Testis (tissue), 2 donors: ENCODE measurements at regions not wholly inside any gene's neighbourhood (a gene's known extent, or its start where the extent isn't known, plus 50 kb on each side); places are given as distances from the start of the nearest gene placed in this dataset.

Experiments used
- DNase-seq: peaks from one replicate; pipeline ENCODE4 v3.0.0-alpha.2; 2019
- H3K27ac ChIP-seq, 2 donors: fragments of 200-600 bp; sonication (generic); one replicate each; pipeline ENCODE4 v1.5.1; 2019
- H3K27me3 ChIP-seq: fragments of 200-600 bp; sonication (generic); one replicate; pipeline ENCODE4 v1.5.1; 2019
- H3K36me3 ChIP-seq: fragments of 200-600 bp; sonication (generic); one replicate; pipeline ENCODE4 v1.5.1; 2017; ENCODE audit warnings: low read depth; ENCODE audit errors: missing control alignments
- H3K4me1 ChIP-seq: fragments of 200-600 bp; sonication (generic); one replicate; pipeline ENCODE4 v1.5.1; 2019
- H3K4me3 ChIP-seq, 2 donors: fragments of 200-600 bp; sonication (generic); one replicate each; pipeline ENCODE4 v1.5.1; 2017 to 2019
- H3K9me3 ChIP-seq: fragments of 200-600 bp; sonication (generic); one replicate; pipeline ENCODE4 v1.5.1; 2017
- CTCF ChIP-seq, 3 experiments: fragments of 450-650 bp in 2 of 3; fragments of 200-600 bp in 1 of 3; sonication (generic) in 1 of 3; IDR thresholded peaks; one replicate each; pipeline ENCODE4 v1.5.1; 2016 to 2019; ENCODE audit warnings: antibody characterized with exemption in 3 of 3, mild to moderate bottlenecking in 2 of 3, moderate library complexity in 1 of 3
- POLR2A ChIP-seq: fragments of 450-650 bp; IDR thresholded peaks from one replicate; pipeline ENCODE4 v1.6.1; 2017; ENCODE audit warnings: antibody characterized with exemption, mild to moderate bottlenecking, moderate library complexity
- WGBS, 2 donors: methylation state at CpG; one replicate each; pipeline ENCODE4 v1.1.5; 2018; 5-methylcytosine and 5-hydroxymethylcytosine counted together
- intact Hi-C: fragments of 100-400 bp; cut with DNase I; formaldehyde crosslinking; loops from one replicate; pipeline ENCODE4 v1.15.1; 2023; ENCODE audit warnings: low total_unique reads

- intact Hi-C loops = no loop called here
- peak; percentile 21 for DNase-seq
- Histone ChIP-seq H3K9me3 (no peaks in the 10 kb centered on the region), H3K4me3 (no peak overlapping the region), H3K27ac (no peak overlapping the region), H3K36me3 (no peaks in the 10 kb centered on the region), H3K4me1 (peaks cover 5% of the 10 kb centered on the region), H3K27me3 (no peaks in the 10 kb centered on the region)
- 33 to 46% methylated on average over 7 of the region's 7 CpGs for WGBS, 2 donors
- TF ChIP-seq POLR2A (no peak), CTCF (IDR thresholded peaks at IDR 0.05) (no peak)
Observed at GRCh38 chr9:13941714-13942113, 372.2 kb downstream of the NFIB start.

GRCh38 chr9:13939701-13940490 lies 374.0 kb downstream of the NFIB start:
- Histone ChIP-seq H3K36me3 (no peaks in the 10 kb centered on the region), H3K27ac (no peak overlapping the region), H3K4me3 (no peak overlapping the region), H3K4me1 (peaks cover 5% of the 10 kb centered on the region), H3K27me3 (no peaks in the 10 kb centered on the region), H3K9me3 (no peaks in the 10 kb centered on the region)
- DNase-seq = no peak
- TF ChIP-seq CTCF (IDR thresholded peaks at IDR 0.05) = no peak
- TF ChIP-seq POLR2A = no peak
- WGBS, 2 donors = 78 to 81% methylated on average over 8 of the region's 8 CpGs
- intact Hi-C loops = no loop called here

- no peak overlapping the region for H3K27ac ChIP-seq
- H3K36me3 ChIP-seq = no peaks in the 10 kb centered on the region
- TF ChIP-seq POLR2A = no peak
- TF ChIP-seq CTCF (IDR thresholded peaks at IDR 0.05) = no peak
- H3K9me3 ChIP-seq = no peaks in the 10 kb centered on the region
- no peaks in the 10 kb centered on the region for H3K27me3 ChIP-seq
- H3K4me1 ChIP-seq = peaks cover 5% of the 10 kb centered on the region
- H3K4me3 ChIP-seq = no peak overlapping the region
- WGBS, 2 donors = 18 to 21% methylated on average over 1 of the region's 1 CpG
- intact Hi-C loops = no loop called here
- DNase-seq = no peak
Observed at GRCh38 chr9:13939134-13939533, 374.8 kb downstream of the NFIB start.

- DNase-seq = no peak
- no peaks in the 10 kb centered on the region for H3K36me3 ChIP-seq
- H3K4me3 ChIP-seq = no peak overlapping the region
- no peaks in the 10 kb centered on the region for H3K9me3 ChIP-seq
- no peak overlapping the region for H3K27ac ChIP-seq
- TF ChIP-seq POLR2A = no peak
- peaks cover 2% of the 10 kb centered on the region for H3K4me1 ChIP-seq
- intact Hi-C loops = no loop called here
- no peaks in the 10 kb centered on the region for H3K27me3 ChIP-seq
- 91 to 99% methylated on average over 3 of the region's 3 CpGs for WGBS, 2 donors
Observed at GRCh38 chr9:13934416-13934815, 379.5 kb downstream of the NFIB start.

- intact Hi-C loops = no loop called here
- Histone ChIP-seq H3K27ac (no peak overlapping the region), H3K27me3 (no peaks in the 10 kb centered on the region), H3K4me1 (no peaks in the 10 kb centered on the region), H3K36me3 (no peaks in the 10 kb centered on the region), H3K9me3 (no peaks in the 10 kb centered on the region), H3K4me3 (no peak overlapping the region)
- TF ChIP-seq POLR2A (no peak), CTCF (IDR thresholded peaks at IDR 0.05) (no peak)
- 87 to 97% methylated on average over 1 of the region's 1 CpG for WGBS, 2 donors
- DNase-seq = no peak
Observed at GRCh38 chr9:13933268-13933656, 380.7 kb downstream of the NFIB start.
